ENCODE measurements at regions not wholly inside any gene's neighbourhood (a gene's known extent, or its start where the extent isn't known, plus 50 kb on each side); places are given as distances from the start of the nearest gene placed in this dataset.

- DNase-seq (ENCODE audit: low spot score): peak; percentile 36
- in situ Hi-C loops (cut with MboI; ENCODE audit: low pct_unique_long_range_greater_than_20kb, low sequenced_read_pairs, unreplicated experiment): no loop called here
These were observed 418.0 kb upstream of the PSMD7 start for GRCh38 chr16:73878611-73879010.

GRCh38 chr16:73877150-73877549 is 419.5 kb upstream of the PSMD7 start:
- DNase-seq (ENCODE audit: low spot score): no peak
- in situ Hi-C loops (cut with MboI; ENCODE audit: low pct_unique_long_range_greater_than_20kb, low sequenced_read_pairs, unreplicated experiment): no loop called here
- TF ChIP-seq CTCF (IDR thresholded peaks at IDR 0.05; ENCODE audit: extremely low read depth, insufficient read depth, missing control alignments): no peak

More at GRCh38 chr16:73878611-73879010, 418.0 kb upstream of the PSMD7 start:
- peak; percentile 59 for TF ChIP-seq CTCF (IDR thresholded peaks at IDR 0.05; ENCODE audit: extremely low read depth, insufficient read depth, missing control alignments)

- no peak for DNase-seq (ENCODE audit: low spot score)
- in situ Hi-C loops (cut with MboI; ENCODE audit: low pct_unique_long_range_greater_than_20kb, low sequenced_read_pairs, unreplicated experiment): no loop called here
- TF ChIP-seq CTCF (IDR thresholded peaks at IDR 0.05; ENCODE audit: extremely low read depth, insufficient read depth, missing control alignments): no peak
These were observed 420.5 kb upstream of the PSMD7 start for GRCh38 chr16:73875996-73876690.

- TF ChIP-seq CTCF (IDR thresholded peaks at IDR 0.05; ENCODE audit: extremely low read depth, insufficient read depth, missing control alignments): no peak
- in situ Hi-C loops (cut with MboI; ENCODE audit: low pct_unique_long_range_greater_than_20kb, low sequenced_read_pairs, unreplicated experiment): no loop called here
- no peak for DNase-seq (ENCODE audit: low spot score)
These were observed 422.3 kb upstream of the PSMD7 start for GRCh38 chr16:73874324-73874723.

GRCh38 chr16:73873643-73874042 is 423.0 kb upstream of the PSMD7 start:
- no peak for DNase-seq (ENCODE audit: low spot score)
- in situ Hi-C loops (cut with MboI; ENCODE audit: low pct_unique_long_range_greater_than_20kb, low sequenced_read_pairs, unreplicated experiment): no loop called here
- no peak for TF ChIP-seq CTCF (IDR thresholded peaks at IDR 0.05; ENCODE audit: extremely low read depth, insufficient read depth, missing control alignments)

GRCh38 chr16:73872856-73873255 is 423.8 kb upstream of the PSMD7 start:
- TF ChIP-seq CTCF (IDR thresholded peaks at IDR 0.05; ENCODE audit: extremely low read depth, insufficient read depth, missing control alignments): no peak
- no peak for DNase-seq (ENCODE audit: low spot score)

More at GRCh38 chr16:73872856-73873255, 423.8 kb upstream of the PSMD7 start:
- in situ Hi-C loops (cut with MboI; ENCODE audit: low pct_unique_long_range_greater_than_20kb, low sequenced_read_pairs, unreplicated experiment): no loop called here

Measured in GM13977 (cell line).